ENCODE measurements at regions not wholly inside any gene's neighbourhood (a gene's known extent, or its start where the extent isn't known, plus 50 kb on each side); places are given as distances from the start of the nearest gene placed in this dataset.

DNA sequence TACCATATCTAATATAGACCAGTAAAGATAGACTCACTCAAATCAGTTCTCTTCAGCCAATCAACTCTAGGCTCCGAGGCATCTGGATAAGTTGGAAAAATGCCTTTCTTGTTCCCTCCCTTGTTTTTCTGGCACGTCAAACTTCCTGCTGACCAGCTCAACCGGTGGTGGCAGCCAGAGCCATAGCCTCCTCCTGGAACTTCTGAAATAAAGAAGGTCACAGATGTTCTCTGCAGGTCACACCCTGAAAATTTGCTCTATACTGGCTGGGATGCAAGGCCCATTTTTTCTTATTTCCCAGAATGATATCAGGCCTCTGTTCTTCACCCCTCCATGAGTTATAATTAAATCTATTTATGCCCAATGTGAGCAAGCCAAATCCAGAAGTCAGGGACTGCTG, 81.9 kb downstream of the BMP4 start:
- TF ChIP-seq, protein P1, sequence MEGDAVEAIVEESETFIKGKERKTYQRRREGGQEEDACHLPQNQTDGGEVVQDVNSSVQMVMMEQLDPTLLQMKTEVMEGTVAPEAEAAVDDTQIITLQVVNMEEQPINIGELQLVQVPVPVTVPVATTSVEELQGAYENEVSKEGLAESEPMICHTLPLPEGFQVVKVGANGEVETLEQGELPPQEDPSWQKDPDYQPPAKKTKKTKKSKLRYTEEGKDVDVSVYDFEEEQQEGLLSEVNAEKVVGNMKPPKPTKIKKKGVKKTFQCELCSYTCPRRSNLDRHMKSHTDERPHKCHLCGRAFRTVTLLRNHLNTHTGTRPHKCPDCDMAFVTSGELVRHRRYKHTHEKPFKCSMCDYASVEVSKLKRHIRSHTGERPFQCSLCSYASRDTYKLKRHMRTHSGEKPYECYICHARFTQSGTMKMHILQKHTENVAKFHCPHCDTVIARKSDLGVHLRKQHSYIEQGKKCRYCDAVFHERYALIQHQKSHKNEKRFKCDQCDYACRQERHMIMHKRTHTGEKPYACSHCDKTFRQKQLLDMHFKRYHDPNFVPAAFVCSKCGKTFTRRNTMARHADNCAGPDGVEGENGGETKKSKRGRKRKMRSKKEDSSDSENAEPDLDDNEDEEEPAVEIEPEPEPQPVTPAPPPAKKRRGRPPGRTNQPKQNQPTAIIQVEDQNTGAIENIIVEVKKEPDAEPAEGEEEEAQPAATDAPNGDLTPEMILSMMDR (IDR thresholded peaks at IDR 0.05): no peak
- DNase-seq (no peak), ATAC-seq (no peak)

GRCh38 chr14:53872681-53873089, 83.9 kb downstream of the BMP4 start:
- no peak for ATAC-seq

More for the DNA sequence above, 81.9 kb downstream of the BMP4 start:
- Histone ChIP-seq H3K4me3 (no peak overlapping the region), H3K9me3 (no peaks in the 10 kb centered on the region), H3K36me3 (ENCODE audit: low read depth) (no peaks in the 10 kb centered on the region), H3K4me1 (ENCODE audit: low read depth) (no peaks in the 10 kb centered on the region)
- intact Hi-C loops (cut with DNase I, micrococcal nuclease): no loop called here

GRCh38 chr14:53871951-53872350, 84.7 kb downstream of the BMP4 start:
- ATAC-seq: no peak
- intact Hi-C loops (cut with DNase I, micrococcal nuclease): no loop called here
- Histone ChIP-seq H3K4me3 (no peak overlapping the region), H3K36me3 (ENCODE audit: low read depth) (no peaks in the 10 kb centered on the region), H3K4me1 (ENCODE audit: low read depth) (no peaks in the 10 kb centered on the region), H3K9me3 (no peaks in the 10 kb centered on the region)
- DNase-seq: no peak
- TF ChIP-seq, protein P1 (IDR thresholded peaks at IDR 0.05): no peak

More at GRCh38 chr14:53872681-53873089, 83.9 kb downstream of the BMP4 start:
- TF ChIP-seq, protein P1 (IDR thresholded peaks at IDR 0.05): no peak
- DNase-seq: no peak
- intact Hi-C loops (cut with DNase I, micrococcal nuclease): no loop called here
- H3K4me1 ChIP-seq (ENCODE audit: low read depth): no peaks in the 10 kb centered on the region
- no peaks in the 10 kb centered on the region for H3K9me3 ChIP-seq
- H3K4me3 ChIP-seq: no peak overlapping the region
- H3K36me3 ChIP-seq (ENCODE audit: low read depth): no peaks in the 10 kb centered on the region

DNA sequence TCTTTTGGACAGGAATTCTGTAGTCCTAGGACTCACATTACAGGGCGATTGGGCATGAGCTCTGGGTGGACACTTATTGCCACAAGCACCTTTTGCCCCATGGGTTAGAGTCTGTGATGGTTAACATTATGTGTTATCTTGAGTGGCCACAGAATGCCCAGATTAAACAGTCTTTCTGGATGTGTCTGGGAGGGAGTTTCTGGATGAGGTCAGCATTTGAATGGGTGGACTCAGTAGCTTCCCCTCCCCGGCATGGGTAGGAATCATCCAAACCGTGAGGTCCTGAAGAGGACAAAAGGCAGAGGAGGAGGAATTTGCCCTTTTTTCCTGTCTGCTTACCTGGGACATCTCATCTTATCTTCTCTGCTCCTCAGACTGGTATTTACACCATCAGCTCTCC, 85.6 kb downstream of the BMP4 start:
- no peak for DNase-seq

GRCh38 chr14:53865711-53866110, 90.9 kb downstream of the BMP4 start:
- ATAC-seq (no peak), DNase-seq (no peak)
- no peaks in the 10 kb centered on the region for H3K4me1 ChIP-seq (ENCODE audit: low read depth)
- TF ChIP-seq, protein P1 (IDR thresholded peaks at IDR 0.05): no peak
- intact Hi-C loops (cut with DNase I, micrococcal nuclease): no loop called here
- H3K9me3 ChIP-seq: no peaks in the 10 kb centered on the region
- H3K4me3 ChIP-seq: no peak overlapping the region
- no peaks in the 10 kb centered on the region for H3K36me3 ChIP-seq (ENCODE audit: low read depth)

More for the DNA sequence above, 85.6 kb downstream of the BMP4 start:
- TF ChIP-seq, protein P1 (IDR thresholded peaks at IDR 0.05): no peak
- Histone ChIP-seq H3K4me3 (no peak overlapping the region), H3K9me3 (no peaks in the 10 kb centered on the region), H3K36me3 (ENCODE audit: low read depth) (no peaks in the 10 kb centered on the region), H3K4me1 (ENCODE audit: low read depth) (no peaks in the 10 kb centered on the region)
- intact Hi-C loops (cut with DNase I, micrococcal nuclease): no loop called here
- ATAC-seq: no peak

DNA sequence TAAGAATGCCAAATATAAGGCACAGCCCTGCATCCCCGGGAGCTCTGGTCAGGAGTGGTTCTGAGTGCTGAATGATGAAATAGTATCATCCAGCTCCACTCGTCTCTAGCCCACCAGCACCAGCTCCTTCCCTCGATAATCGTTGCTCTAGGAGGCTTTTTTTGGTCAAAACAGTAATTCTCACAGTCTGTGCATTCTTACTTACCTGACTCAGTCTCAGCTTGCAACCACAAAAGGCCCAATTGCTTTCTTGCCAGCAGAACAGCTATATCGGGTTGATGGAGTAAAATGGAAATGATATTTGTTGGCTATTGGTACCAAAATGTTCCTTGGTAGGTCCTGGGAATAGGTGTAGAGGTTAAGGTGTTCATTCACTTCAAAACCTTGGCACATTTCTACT, 94.8 kb downstream of the BMP4 start:
- TF ChIP-seq, protein P1 (IDR thresholded peaks at IDR 0.05): no peak
- Histone ChIP-seq H3K4me1 (ENCODE audit: low read depth) (no peaks in the 10 kb centered on the region), H3K36me3 (ENCODE audit: low read depth) (no peaks in the 10 kb centered on the region), H3K9me3 (no peaks in the 10 kb centered on the region), H3K4me3 (no peak overlapping the region)
- DNase-seq (no peak), ATAC-seq (no peak)
- intact Hi-C loops (cut with DNase I, micrococcal nuclease): no loop called here

All from mucosa of descending colon (tissue), 3 donors.